Stimulated activated CD8-positive, alpha-beta memory T cell treated with anti-CD3 and anti-CD28 coated beads, Interleukin-4, amount 100 ng/mL, for 4 hours (primary cell): ENCODE measurements at regions not wholly inside any gene's neighbourhood (a gene's known extent, or its start where the extent isn't known, plus 50 kb on each side); places are given as distances from the start of the nearest gene placed in this dataset.

Experiments
- DNase-seq, 2 donors: peaks; one replicate each; pipeline ENCODE4 v3.0.0-alpha.2; 2020; ENCODE audit warnings: low read depth in 2 of 2, low spot score in 1 of 2

GRCh38 chr4:181189751-181190150 lies 1053.5 kb upstream of the TENM3 start:
- DNase-seq, result no peak

- DNase-seq, result no peak
These were observed 1049.9 kb upstream of the TENM3 start for GRCh38 chr4:181193131-181193930.

- no peak for DNase-seq
These were observed 1049.1 kb upstream of the TENM3 start for GRCh38 chr4:181194096-181194495.

- DNase-seq, result no peak
These were observed 1043.1 kb upstream of the TENM3 start for GRCh38 chr4:181200076-181200475.

GRCh38 chr4:181202240-181202639 lies 1041.0 kb upstream of the TENM3 start:
- DNase-seq, result no peak

GRCh38 chr4:181204109-181204508 lies 1039.1 kb upstream of the TENM3 start:
- DNase-seq, result no peak

- DNase-seq, result no peak
These were observed 1029.7 kb upstream of the TENM3 start for GRCh38 chr4:181213551-181213950.

GRCh38 chr4:181216501-181216900 lies 1026.7 kb upstream of the TENM3 start:
- no peak for DNase-seq

GRCh38 chr4:181219783-181220416 lies 1023.3 kb upstream of the TENM3 start:
- no peak for DNase-seq

GRCh38 chr4:181224852-181225251 lies 1018.4 kb upstream of the TENM3 start:
- DNase-seq, result no peak

GRCh38 chr4:181225616-181226261 lies 1017.5 kb upstream of the TENM3 start:
- DNase-seq, result no peak

GRCh38 chr4:181234951-181235680 lies 1008.1 kb upstream of the TENM3 start:
- DNase-seq, result no peak

GRCh38 chr4:181245326-181245725 lies 997.9 kb upstream of the TENM3 start:
- no peak for DNase-seq

- no peak for DNase-seq
These were observed 994.2 kb upstream of the TENM3 start for GRCh38 chr4:181249031-181249430.

GRCh38 chr4:181254771-181255170 lies 988.4 kb upstream of the TENM3 start:
- DNase-seq, result no peak

GRCh38 chr4:181258569-181258968 lies 984.6 kb upstream of the TENM3 start:
- no peak for DNase-seq

- no peak for DNase-seq
These were observed 984.0 kb upstream of the TENM3 start for GRCh38 chr4:181259081-181259709.

- DNase-seq, result no peak
These were observed 981.9 kb upstream of the TENM3 start for GRCh38 chr4:181261279-181261678.

- DNase-seq, result no peak
These were observed 978.3 kb upstream of the TENM3 start for GRCh38 chr4:181264893-181265292.

- no peak for DNase-seq
These were observed 977.8 kb upstream of the TENM3 start for GRCh38 chr4:181265370-181265769.

GRCh38 chr4:181271116-181271640 lies 972.0 kb upstream of the TENM3 start:
- DNase-seq, result no peak
